ENCODE measurements at regions not wholly inside any gene's neighbourhood (a gene's known extent, or its start where the extent isn't known, plus 50 kb on each side); places are given as distances from the start of the nearest gene placed in this dataset.

DNA sequence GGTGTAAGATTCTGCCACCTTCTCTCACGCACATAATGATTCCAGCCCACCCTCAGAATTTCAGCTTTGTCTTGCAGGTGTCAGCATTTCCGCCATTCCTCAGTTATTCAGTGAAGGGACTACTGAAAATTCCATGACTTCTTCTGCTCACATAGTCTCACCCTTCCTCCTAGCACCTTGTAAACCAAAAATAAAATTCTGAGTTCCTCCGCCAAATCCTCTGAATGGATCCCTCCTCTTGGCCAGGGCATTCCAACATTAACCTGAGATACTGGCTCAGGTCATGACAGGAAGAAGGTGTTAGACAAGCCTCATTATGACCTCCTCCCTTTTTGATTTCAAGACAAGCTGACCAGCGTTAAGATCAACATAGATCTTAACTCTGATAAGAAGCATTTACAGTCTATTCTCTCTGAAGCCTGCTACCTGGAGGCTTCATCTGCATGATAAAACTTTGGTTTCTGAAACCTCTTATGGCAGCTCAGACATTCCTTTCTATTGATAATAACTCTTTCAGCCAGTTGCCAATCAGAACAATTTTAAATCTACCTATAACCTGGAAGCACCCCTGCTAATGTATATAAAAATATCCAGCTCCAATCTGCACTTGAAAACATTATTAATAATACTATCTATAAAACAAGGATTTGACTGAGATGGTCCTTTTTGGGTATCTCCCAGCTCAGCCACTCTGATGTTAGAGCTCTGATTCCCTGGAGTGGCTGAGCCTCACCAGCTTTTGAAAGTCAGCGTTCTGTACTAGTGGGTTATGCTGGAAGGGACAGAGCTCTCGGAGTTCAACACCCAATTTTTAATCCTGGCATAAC, 136.4 kb upstream of the APCDD1 start:
- in situ Hi-C loops (cut with MboI; ENCODE audit: low sequenced_read_pairs, unreplicated experiment): no loop called here
- TF ChIP-seq, protein P1, sequence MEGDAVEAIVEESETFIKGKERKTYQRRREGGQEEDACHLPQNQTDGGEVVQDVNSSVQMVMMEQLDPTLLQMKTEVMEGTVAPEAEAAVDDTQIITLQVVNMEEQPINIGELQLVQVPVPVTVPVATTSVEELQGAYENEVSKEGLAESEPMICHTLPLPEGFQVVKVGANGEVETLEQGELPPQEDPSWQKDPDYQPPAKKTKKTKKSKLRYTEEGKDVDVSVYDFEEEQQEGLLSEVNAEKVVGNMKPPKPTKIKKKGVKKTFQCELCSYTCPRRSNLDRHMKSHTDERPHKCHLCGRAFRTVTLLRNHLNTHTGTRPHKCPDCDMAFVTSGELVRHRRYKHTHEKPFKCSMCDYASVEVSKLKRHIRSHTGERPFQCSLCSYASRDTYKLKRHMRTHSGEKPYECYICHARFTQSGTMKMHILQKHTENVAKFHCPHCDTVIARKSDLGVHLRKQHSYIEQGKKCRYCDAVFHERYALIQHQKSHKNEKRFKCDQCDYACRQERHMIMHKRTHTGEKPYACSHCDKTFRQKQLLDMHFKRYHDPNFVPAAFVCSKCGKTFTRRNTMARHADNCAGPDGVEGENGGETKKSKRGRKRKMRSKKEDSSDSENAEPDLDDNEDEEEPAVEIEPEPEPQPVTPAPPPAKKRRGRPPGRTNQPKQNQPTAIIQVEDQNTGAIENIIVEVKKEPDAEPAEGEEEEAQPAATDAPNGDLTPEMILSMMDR (IDR thresholded peaks at IDR 0.05; ENCODE audit: borderline replicate concordance, control extremely low read depth, extremely low read depth, insufficient read depth, missing control alignments): no peak
- DNase-seq (ENCODE audit: low spot score): no peak

DNA sequence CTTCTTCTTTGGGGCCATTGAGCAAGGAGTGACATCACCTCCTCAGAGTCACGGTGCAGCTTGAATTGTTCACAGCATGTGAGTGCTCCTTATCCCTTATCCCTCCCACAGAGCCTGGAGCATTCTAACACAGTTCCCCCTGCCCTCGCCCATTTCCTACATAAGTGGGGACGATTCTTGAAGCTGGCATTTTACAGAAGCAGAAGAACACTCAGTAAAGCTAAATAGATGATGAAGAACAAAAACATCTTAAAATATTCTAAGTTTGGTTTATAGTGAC, 135.8 kb upstream of the APCDD1 start:
- no peak for DNase-seq (ENCODE audit: low spot score)
- in situ Hi-C loops (cut with MboI; ENCODE audit: low sequenced_read_pairs, unreplicated experiment): no loop called here
- TF ChIP-seq, protein P1 (IDR thresholded peaks at IDR 0.05; ENCODE audit: borderline replicate concordance, control extremely low read depth, extremely low read depth, insufficient read depth, missing control alignments): no peak

DNA sequence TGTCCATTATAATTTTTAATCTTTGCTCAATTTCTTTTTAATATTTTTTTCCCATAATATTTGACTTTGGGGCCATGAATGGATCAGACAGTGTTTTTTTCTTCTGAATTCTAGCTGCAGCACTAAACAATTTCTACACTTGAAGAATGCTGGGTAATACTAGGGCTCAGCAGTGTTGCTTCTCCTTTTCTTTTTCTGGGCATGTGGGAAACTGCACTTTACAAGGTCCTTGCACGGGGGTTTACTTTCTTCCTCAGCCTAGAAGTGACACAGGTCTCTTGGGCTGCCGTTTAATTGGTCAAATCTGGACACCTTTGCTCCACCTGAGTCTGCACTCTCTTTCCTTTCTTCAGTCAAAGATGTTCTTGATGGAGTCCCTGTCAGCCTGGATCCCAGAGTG, 135.4 kb upstream of the APCDD1 start:
- in situ Hi-C loops (cut with MboI; ENCODE audit: low sequenced_read_pairs, unreplicated experiment): no loop called here
- DNase-seq (ENCODE audit: low spot score): no peak

DNA sequence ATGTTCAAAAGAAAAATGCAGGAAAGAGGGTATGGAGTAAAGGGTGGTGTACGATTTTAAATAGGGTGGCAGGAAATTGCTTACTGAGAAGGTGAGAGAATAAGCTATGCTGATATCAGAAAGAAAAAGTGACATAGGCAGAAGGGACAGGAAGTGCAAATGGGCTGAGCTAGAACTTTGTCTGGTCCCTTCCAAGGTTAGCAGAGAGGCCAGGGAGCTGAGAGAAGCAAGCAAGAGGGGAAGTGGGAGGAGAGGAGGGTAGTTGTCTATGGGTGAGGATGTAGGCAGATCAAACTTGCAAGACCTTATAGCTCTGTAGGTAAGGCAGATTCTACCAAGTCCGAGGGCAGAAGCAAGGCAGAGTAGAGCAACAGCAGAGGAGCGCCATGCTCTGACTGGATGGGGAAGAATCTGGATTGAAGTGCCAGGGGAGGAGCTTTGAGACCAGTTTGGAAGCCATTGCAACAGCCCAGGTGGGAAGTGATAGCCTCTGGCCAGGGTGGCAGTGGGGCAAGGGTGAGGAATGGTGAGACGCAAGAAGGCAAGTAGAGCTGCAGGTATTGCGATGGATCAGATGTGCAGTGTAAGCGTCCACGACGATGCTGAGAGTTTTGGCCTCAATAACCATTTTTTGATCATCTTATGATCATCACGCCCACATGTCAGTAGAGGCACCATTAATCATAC, 134.4 kb upstream of the APCDD1 start:
- DNase-seq (ENCODE audit: low spot score): no peak
- TF ChIP-seq, protein P1 (IDR thresholded peaks at IDR 0.05; ENCODE audit: borderline replicate concordance, control extremely low read depth, extremely low read depth, insufficient read depth, missing control alignments): no peak
- in situ Hi-C loops (cut with MboI; ENCODE audit: low sequenced_read_pairs, unreplicated experiment): no loop called here

More for the DNA sequence above, 135.4 kb upstream of the APCDD1 start:
- TF ChIP-seq, protein P1 (IDR thresholded peaks at IDR 0.05; ENCODE audit: borderline replicate concordance, control extremely low read depth, extremely low read depth, insufficient read depth, missing control alignments): no peak

DNA sequence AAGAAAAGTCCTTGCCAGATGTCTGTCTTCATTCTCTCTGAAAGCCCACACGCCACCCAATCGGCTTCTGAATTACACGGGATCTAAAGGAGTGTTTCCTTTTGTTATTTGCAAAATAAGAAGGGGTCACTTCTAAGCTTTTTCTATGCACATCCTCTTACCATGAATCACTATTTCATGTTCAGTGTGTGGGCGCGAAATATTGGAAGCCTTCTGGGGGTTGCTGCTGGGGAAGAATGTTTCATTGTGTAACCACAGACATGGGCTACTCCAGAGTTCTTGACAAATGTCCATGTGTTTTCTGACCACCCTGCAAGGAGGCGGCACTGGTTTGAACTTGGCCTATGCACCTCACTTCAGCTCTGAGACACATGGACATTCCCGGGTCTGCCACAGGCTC, 133.6 kb upstream of the APCDD1 start:
- in situ Hi-C loops (cut with MboI; ENCODE audit: low sequenced_read_pairs, unreplicated experiment): no loop called here
- DNase-seq (ENCODE audit: low spot score): no peak
- TF ChIP-seq, protein P1 (IDR thresholded peaks at IDR 0.05; ENCODE audit: borderline replicate concordance, control extremely low read depth, extremely low read depth, insufficient read depth, missing control alignments): no peak

DNA sequence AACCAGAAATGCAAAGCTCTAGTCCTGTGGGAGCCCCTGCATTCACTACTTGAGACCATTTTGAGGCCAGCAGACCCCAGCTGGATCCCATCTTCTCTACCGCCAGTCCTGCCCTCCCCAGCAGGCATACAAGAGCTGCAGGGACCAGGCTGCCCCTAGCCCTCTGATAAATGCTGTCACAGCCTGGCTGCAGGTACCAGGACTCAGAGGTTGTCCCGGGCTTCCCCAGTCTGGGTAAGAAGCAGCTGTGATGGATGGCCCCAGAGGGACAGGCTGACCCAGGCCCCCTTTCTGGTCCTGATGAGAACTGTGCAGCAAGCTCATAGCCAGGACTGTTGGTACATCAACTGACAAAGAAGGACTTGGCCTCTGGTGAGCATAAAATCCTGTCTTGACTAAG, 132.9 kb upstream of the APCDD1 start:
- in situ Hi-C loops (cut with MboI; ENCODE audit: low sequenced_read_pairs, unreplicated experiment): no loop called here
- TF ChIP-seq, protein P1 (IDR thresholded peaks at IDR 0.05; ENCODE audit: borderline replicate concordance, control extremely low read depth, extremely low read depth, insufficient read depth, missing control alignments): no peak
- DNase-seq (ENCODE audit: low spot score): no peak
